ENCODE measurements at regions not wholly inside any gene's neighbourhood (a gene's known extent, or its start where the extent isn't known, plus 50 kb on each side); places are given as distances from the start of the nearest gene placed in this dataset.

- TF ChIP-seq FOXK2 (IDR thresholded peaks at IDR 0.05) (no peak), ELF4 (IDR thresholded peaks at IDR 0.05) (no peak), HDGF (IDR thresholded peaks at IDR 0.05; ENCODE audit: borderline replicate concordance) (no peak), NFRKB (IDR thresholded peaks at IDR 0.05) (no peak), SP1 (IDR thresholded peaks at IDR 0.05) (no peak), BHLHE40 (IDR thresholded peaks at IDR 0.05; ENCODE audit: borderline replicate concordance) (no peak), SUZ12 (IDR thresholded peaks at IDR 0.05) (no peak), TARDBP (IDR thresholded peaks at IDR 0.05) (no peak)
Measured at GRCh38 chr5:97480313-97480712, 297.3 kb upstream of the RIOK2 start.
